CD14-positive monocyte (primary cell): ENCODE measurements at regions not wholly inside any gene's neighbourhood (a gene's known extent, or its start where the extent isn't known, plus 50 kb on each side); places are given as distances from the start of the nearest gene placed in this dataset.

Experiments used
- DNase-seq, 3 donors: peaks; one replicate each; pipeline ENCODE4 v3.0.0-alpha.2; 2011 to 2022
- H2AFZ ChIP-seq: 2 replicates; pipeline ENCODE4 v1.6.0; 2012; ENCODE audit warnings: mild to moderate bottlenecking, low read depth, low read length, inconsistent platforms; ENCODE audit not compliant: insufficient read depth, poor library complexity, severe bottlenecking
- H3K27ac ChIP-seq, 2 donors: 1 replicate in 1 of 2; 2 replicates in 1 of 2; pipeline ENCODE4 v1.5.1; 2012 to 2013; ENCODE audit warnings: low read length in 2 of 2, control low read depth in 1 of 2, inconsistent platforms in 1 of 2, low read depth in 1 of 2, mild to moderate bottlenecking in 1 of 2
- H3K27me3 ChIP-seq, 2 donors: one replicate each; pipeline versions ENCODE4 v1.6.0 to v1.6.1; 2011 to 2013; ENCODE audit warnings: low read length in 2 of 2; ENCODE audit not compliant: control insufficient read depth in 2 of 2, insufficient read depth in 2 of 2
- H3K36me3 ChIP-seq, 2 donors: replicated peaks in 1 of 2; 1 replicate in 1 of 2; 2 replicates in 1 of 2; pipeline versions ENCODE4 v1.5.1 to v1.6.1; 2012 to 2013; ENCODE audit warnings: low read length in 2 of 2, control low read depth in 1 of 2, inconsistent platforms in 1 of 2, mild to moderate bottlenecking in 1 of 2; ENCODE audit not compliant: insufficient read depth in 2 of 2, control insufficient read depth in 1 of 2
- H3K4me1 ChIP-seq, 2 donors: 1 replicate in 1 of 2; 2 replicates in 1 of 2; pipeline versions ENCODE4 v1.5.1 to v1.6.1; 2012 to 2013; ENCODE audit warnings: low read length in 2 of 2, control low read depth in 1 of 2, inconsistent platforms in 1 of 2, mild to moderate bottlenecking in 1 of 2, moderate library complexity in 1 of 2; ENCODE audit not compliant: insufficient read depth in 2 of 2, control insufficient read depth in 1 of 2
- H3K4me2 ChIP-seq: replicated peaks from 2 replicates; pipeline ENCODE3; 2012; ENCODE audit warnings: low read length, moderate library complexity, mild to moderate bottlenecking; ENCODE audit not compliant: poor library complexity, severe bottlenecking; ENCODE audit errors: extremely low read depth
- H3K4me3 ChIP-seq, 3 experiments: fragments of 200-600 bp in 1 of 3; sonication (generic) in 1 of 3; replicated peaks in 1 of 3; 1 replicate in 2 of 3; 2 replicates in 1 of 3; pipeline ENCODE4 v1.5.1; 2011 to 2013; ENCODE audit warnings: low read length in 3 of 3, mild to moderate bottlenecking in 3 of 3, control low read depth in 2 of 3, low read depth in 2 of 3, inconsistent platforms in 1 of 3, moderate library complexity in 1 of 3
- H3K79me2 ChIP-seq: 2 replicates; pipeline ENCODE4 v1.6.0; 2012; ENCODE audit warnings: mild to moderate bottlenecking, control low read depth, inconsistent platforms, low read length, moderate library complexity; ENCODE audit not compliant: insufficient read depth
- H3K9ac ChIP-seq: 2 replicates; pipeline ENCODE4 v1.6.0; 2017; ENCODE audit warnings: low read length, mild to moderate bottlenecking; ENCODE audit not compliant: insufficient read depth, poor library complexity, severe bottlenecking
- H3K9me3 ChIP-seq, 2 donors: replicated peaks in 1 of 2; 1 replicate in 1 of 2; 2 replicates in 1 of 2; pipeline versions ENCODE4 v1.5.1 to v1.6.1; 2012 to 2013; ENCODE audit warnings: low read length in 2 of 2, control low read depth in 1 of 2; ENCODE audit not compliant: control insufficient read depth in 1 of 2, insufficient read depth in 1 of 2
- H4K20me1 ChIP-seq: 2 replicates; pipeline ENCODE4 v1.6.0; 2012; ENCODE audit warnings: mild to moderate bottlenecking, low read length, control low read depth, moderate library complexity; ENCODE audit not compliant: insufficient read depth
- H3K27ac Mint-ChIP-seq, 7 donors: one replicate each; pipeline ENCODE4 v1.8.0; 2020; ENCODE audit warnings: mild to moderate bottlenecking in 7 of 7, mixed read lengths in 7 of 7, moderate library complexity in 6 of 7, inconsistent platforms in 2 of 7
- H3K27me3 Mint-ChIP-seq, 3 donors: one replicate each; pipeline ENCODE4 v1.8.0; 2021 to 2022; ENCODE audit warnings: low read depth in 3 of 3, mild to moderate bottlenecking in 3 of 3, mixed read lengths in 3 of 3, moderate library complexity in 3 of 3, inconsistent platforms in 1 of 3
- H3K36me3 Mint-ChIP-seq, 2 donors: one replicate each; pipeline ENCODE4 v1.8.0; 2020; ENCODE audit warnings: mixed read lengths in 2 of 2, inconsistent platforms in 1 of 2, mild to moderate bottlenecking in 1 of 2
- H3K4me1 Mint-ChIP-seq: one replicate; pipeline ENCODE4 v1.8.0; 2020; ENCODE audit warnings: mild to moderate bottlenecking, mixed read lengths
- H3K4me3 Mint-ChIP-seq, 2 donors: one replicate each; pipeline ENCODE4 v1.8.0; 2020; ENCODE audit warnings: mild to moderate bottlenecking in 2 of 2, mixed read lengths in 2 of 2, moderate library complexity in 1 of 2
- H3K9me3 Mint-ChIP-seq, 7 donors: one replicate each; pipeline ENCODE4 v1.8.0; 2020 to 2022; ENCODE audit warnings: mixed read lengths in 7 of 7, mild to moderate bottlenecking in 6 of 7, moderate library complexity in 6 of 7, inconsistent platforms in 2 of 7
- WGBS: methylation state at CpG from one replicate; pipeline ENCODE4 v1.1.5; 2013; ENCODE audit warnings: missing lambda C conversion rate; ENCODE audit not compliant: insufficient coverage; 5-methylcytosine and 5-hydroxymethylcytosine counted together
- intact Hi-C, 2 donors: fragments of 100-400 bp; cut with micrococcal nuclease; formaldehyde crosslinking; loops; one replicate each; pipeline versions ENCODE4 v1.15.0 to v1.15.1; 2023
- TF ChIP-seq, protein P1 (sequence below): fragments of 200-600 bp; IDR thresholded peaks from one replicate; pipeline ENCODE4 v1.8.0; 2022; ENCODE audit warnings: antibody characterized with exemption, mild to moderate bottlenecking

DNA sequence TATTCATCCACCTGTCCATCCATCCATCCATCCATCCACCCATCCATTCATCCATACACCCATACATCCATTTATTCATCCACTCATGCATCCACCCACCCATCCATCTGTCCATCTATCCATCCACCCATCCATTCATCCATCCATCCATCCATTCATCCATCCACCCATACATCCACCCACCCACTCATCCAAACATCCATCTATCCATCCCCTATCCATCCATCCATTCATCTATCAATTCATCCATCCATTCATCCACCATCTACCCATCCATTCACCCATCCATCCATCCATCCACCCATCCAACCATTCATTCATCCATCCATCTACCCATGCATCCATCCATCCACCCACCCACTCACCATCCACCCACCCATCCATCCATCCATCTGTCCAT lies 142.6 kb upstream of the SFSWAP start:
- Histone ChIP-seq H3K27ac (no peak overlapping the region), H4K20me1 (no peaks in the 10 kb centered on the region), H3K9me3 (no peaks in the 10 kb centered on the region), H3K79me2 (no peaks in the 10 kb centered on the region), H3K9ac (no peak overlapping the region), H3K4me3 (no peak overlapping the region), H3K27me3 (no peaks in the 10 kb centered on the region), H3K4me1 (no peaks in the 10 kb centered on the region), H3K36me3 (no peaks in the 10 kb centered on the region), H2AFZ (no peak overlapping the region), H3K4me2 (no peak overlapping the region)
- Mint-ChIP-seq H3K4me3 (no peak overlapping the region), H3K9me3 (no peaks in the 10 kb centered on the region), H3K27me3 (peaks cover 2 to 4% (median 3%) of the 10 kb centered on the region in 3 donors), H3K4me1 (no peaks in the 10 kb centered on the region), H3K36me3 (no peaks in the 10 kb centered on the region), H3K27ac (no peak overlapping the region)
- DNase-seq: no peak
- TF ChIP-seq, protein P1, sequence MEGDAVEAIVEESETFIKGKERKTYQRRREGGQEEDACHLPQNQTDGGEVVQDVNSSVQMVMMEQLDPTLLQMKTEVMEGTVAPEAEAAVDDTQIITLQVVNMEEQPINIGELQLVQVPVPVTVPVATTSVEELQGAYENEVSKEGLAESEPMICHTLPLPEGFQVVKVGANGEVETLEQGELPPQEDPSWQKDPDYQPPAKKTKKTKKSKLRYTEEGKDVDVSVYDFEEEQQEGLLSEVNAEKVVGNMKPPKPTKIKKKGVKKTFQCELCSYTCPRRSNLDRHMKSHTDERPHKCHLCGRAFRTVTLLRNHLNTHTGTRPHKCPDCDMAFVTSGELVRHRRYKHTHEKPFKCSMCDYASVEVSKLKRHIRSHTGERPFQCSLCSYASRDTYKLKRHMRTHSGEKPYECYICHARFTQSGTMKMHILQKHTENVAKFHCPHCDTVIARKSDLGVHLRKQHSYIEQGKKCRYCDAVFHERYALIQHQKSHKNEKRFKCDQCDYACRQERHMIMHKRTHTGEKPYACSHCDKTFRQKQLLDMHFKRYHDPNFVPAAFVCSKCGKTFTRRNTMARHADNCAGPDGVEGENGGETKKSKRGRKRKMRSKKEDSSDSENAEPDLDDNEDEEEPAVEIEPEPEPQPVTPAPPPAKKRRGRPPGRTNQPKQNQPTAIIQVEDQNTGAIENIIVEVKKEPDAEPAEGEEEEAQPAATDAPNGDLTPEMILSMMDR: no peak
- intact Hi-C loops: no loop called here

DNA sequence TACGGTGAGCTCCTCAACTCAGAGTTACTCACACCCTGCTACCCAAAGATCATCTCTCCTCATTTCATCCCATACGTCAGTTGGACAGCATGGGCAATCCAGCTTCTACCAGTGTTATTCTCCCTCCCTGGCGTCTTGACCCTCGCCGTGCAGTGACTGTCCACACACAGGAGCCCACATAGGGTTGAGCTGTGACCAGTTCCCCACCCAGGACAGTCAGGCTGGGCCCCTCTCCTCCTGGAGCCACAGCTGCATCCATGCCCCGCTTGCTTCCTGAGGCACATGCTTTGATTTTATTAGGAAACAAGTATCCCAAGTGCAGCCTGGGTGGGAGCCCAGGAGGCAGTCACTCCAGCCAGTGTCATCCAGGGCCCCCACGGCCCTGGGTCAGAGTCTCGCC lies 140.3 kb upstream of the SFSWAP start:
- DNase-seq: no peak
- H3K4me3 Mint-ChIP-seq: no peak overlapping the region
- H3K27ac Mint-ChIP-seq: no peak overlapping the region
- Histone ChIP-seq H3K79me2 (no peaks in the 10 kb centered on the region), H3K27ac (no peak overlapping the region), H4K20me1 (no peaks in the 10 kb centered on the region), H3K4me2 (no peak overlapping the region), H3K9ac (no peak overlapping the region), H3K4me1 (no peaks in the 10 kb centered on the region), H3K9me3 (no peaks in the 10 kb centered on the region), H2AFZ (no peak overlapping the region), H3K36me3 (no peaks in the 10 kb centered on the region), H3K27me3 (no peaks in the 10 kb centered on the region), H3K4me3 (no peak overlapping the region)
- no peaks in the 10 kb centered on the region for H3K36me3 Mint-ChIP-seq
- no peaks in the 10 kb centered on the region for H3K4me1 Mint-ChIP-seq
- peaks cover 2 to 7% (median 5%) of the 10 kb centered on the region in 3 donors for H3K27me3 Mint-ChIP-seq
- H3K9me3 Mint-ChIP-seq: no peaks in the 10 kb centered on the region
- intact Hi-C loops: no loop called here
- TF ChIP-seq, protein P1: no peak
- WGBS: 82% methylated on average over 7 of the region's 8 CpGs
